NCI-H1092 (cell line): ENCODE measurements at regions not wholly inside any gene's neighbourhood (a gene's known extent, or its start where the extent isn't known, plus 50 kb on each side); places are given as distances from the start of the nearest gene placed in this dataset.

ENCODE experiments used
- DNase-seq: peaks from one replicate; lab custom pipeline; 2025; lab: John Stamatoyannopoulos, UW

DNA sequence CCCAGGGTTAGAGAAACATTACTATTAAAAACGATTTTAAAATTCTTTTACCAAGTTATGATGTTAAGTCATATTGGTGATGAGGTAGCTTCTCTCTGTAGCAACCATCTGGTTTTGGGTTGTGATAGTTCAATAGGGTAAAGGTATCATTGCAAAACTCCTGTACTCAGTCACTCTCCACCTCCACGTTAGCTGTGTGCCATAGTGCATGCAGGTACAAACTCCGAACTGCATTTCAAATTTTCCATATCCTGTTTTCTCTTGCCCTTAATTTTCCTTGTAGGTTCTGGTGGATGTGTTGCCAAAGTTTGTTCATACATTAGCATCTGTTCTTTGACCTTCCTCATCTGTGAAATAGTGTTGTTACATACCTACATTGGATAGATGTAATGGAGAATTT, 53.1 kb upstream of the ARRDC3 start:
- DNase-seq: no peak

- no peak for DNase-seq
Observed at GRCh38 chr5:91434348-91434747, 51.2 kb upstream of the ARRDC3 start.

- DNase-seq: no peak
Observed at GRCh38 chr5:91433861-91434260, 50.7 kb upstream of the ARRDC3 start.
